HG03108 (cell line): ENCODE measurements at regions not wholly inside any gene's neighbourhood (a gene's known extent, or its start where the extent isn't known, plus 50 kb on each side); places are given as distances from the start of the nearest gene placed in this dataset.
A peak's percentile ranks its signal among the peaks of the same experiment; 100 is the strongest.

ENCODE experiments used
- ATAC-seq: cut with Tn5 transposase; IDR thresholded peaks from one replicate; pipeline ENCODE4 v1.9.1; 2021; ENCODE audit warnings: moderate library complexity; ENCODE audit not compliant: unreplicated experiment

GRCh38 chr5:159420940-159421339 lies 90.7 kb upstream of the IL12B start:
- ATAC-seq = no peak

GRCh38 chr5:159422361-159422760 lies 92.1 kb upstream of the IL12B start:
- ATAC-seq = no peak

- no peak for ATAC-seq
Observed at GRCh38 chr5:159422910-159423309, 92.6 kb upstream of the IL12B start.

- no peak for ATAC-seq
Observed at GRCh38 chr5:159424123-159424522, 93.8 kb upstream of the IL12B start.

GRCh38 chr5:159426694-159427093 lies 96.4 kb upstream of the IL12B start:
- ATAC-seq = no peak

GRCh38 chr5:159427180-159428012 lies 97.1 kb upstream of the IL12B start:
- peak; percentile 75 for ATAC-seq

GRCh38 chr5:159430361-159431012 lies 100.2 kb upstream of the IL12B start:
- ATAC-seq = no peak

GRCh38 chr5:159435855-159436254 lies 105.6 kb upstream of the IL12B start:
- ATAC-seq = no peak

GRCh38 chr5:159438092-159438491 lies 107.8 kb upstream of the IL12B start:
- no peak for ATAC-seq

- ATAC-seq = no peak
Observed at GRCh38 chr5:159439002-159439401, 108.7 kb upstream of the IL12B start.

- ATAC-seq = peak; percentile 63
Observed at GRCh38 chr5:159440235-159440634, 109.9 kb upstream of the IL12B start.

- ATAC-seq = no peak
Observed at GRCh38 chr5:159440968-159441367, 110.7 kb upstream of the IL12B start.

- ATAC-seq = no peak
Observed at GRCh38 chr5:159441441-159441840, 111.2 kb upstream of the IL12B start.

GRCh38 chr5:159442206-159442850 lies 112.0 kb upstream of the IL12B start:
- ATAC-seq = no peak

GRCh38 chr5:159444441-159445082 lies 114.3 kb upstream of the IL12B start:
- ATAC-seq = no peak

GRCh38 chr5:159447116-159447515 lies 116.8 kb upstream of the IL12B start:
- no peak for ATAC-seq

- no peak for ATAC-seq
Observed at GRCh38 chr5:159448841-159449407, 118.6 kb upstream of the IL12B start.

GRCh38 chr5:159449925-159450324 lies 119.6 kb upstream of the IL12B start:
- ATAC-seq = no peak

GRCh38 chr5:159450417-159450816 lies 120.1 kb upstream of the IL12B start:
- no peak for ATAC-seq

GRCh38 chr5:159451197-159452052 lies 121.1 kb upstream of the IL12B start:
- ATAC-seq = no peak
